ENCODE measurements at regions not wholly inside any gene's neighbourhood (a gene's known extent, or its start where the extent isn't known, plus 50 kb on each side); places are given as distances from the start of the nearest gene placed in this dataset.

GRCh38 chr1:232414100-232414499, 215.8 kb downstream of the SIPA1L2 start:
- TF ChIP-seq CTCF (IDR thresholded peaks at IDR 0.05; ENCODE audit: low read depth, low read length): no peak
- no peak for DNase-seq (ENCODE audit: low read depth in 2 of 2)
- H3K4me3 ChIP-seq (replicated peaks in 1 of 2; ENCODE audit: low read depth in 2 of 2, low read length in 2 of 2): no peak overlapping the region

DNA sequence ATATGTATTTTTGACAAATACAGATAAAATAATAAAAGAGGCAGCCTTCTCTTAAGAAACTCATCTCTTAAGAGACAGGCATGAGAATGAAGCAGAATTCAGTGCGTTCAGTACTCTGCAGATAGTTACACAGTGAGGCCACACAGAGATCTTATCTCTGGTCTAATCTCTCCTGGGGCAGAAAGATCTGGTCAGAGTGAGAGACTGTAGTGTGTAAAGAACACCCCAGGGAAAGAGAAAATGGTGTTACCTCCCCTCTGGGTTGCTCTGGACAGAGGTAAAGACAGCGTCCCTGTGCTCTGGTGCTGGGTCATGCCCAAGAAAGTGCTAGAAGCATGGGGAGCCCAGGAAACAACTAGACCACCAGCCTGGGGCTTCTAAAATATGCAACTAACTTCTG, 216.3 kb downstream of the SIPA1L2 start:
- no peak for DNase-seq (ENCODE audit: low read depth in 2 of 2)
- no peak for TF ChIP-seq CTCF (IDR thresholded peaks at IDR 0.05; ENCODE audit: low read depth, low read length)
- no peak overlapping the region for H3K4me3 ChIP-seq (replicated peaks in 1 of 2; ENCODE audit: low read depth in 2 of 2, low read length in 2 of 2)

DNA sequence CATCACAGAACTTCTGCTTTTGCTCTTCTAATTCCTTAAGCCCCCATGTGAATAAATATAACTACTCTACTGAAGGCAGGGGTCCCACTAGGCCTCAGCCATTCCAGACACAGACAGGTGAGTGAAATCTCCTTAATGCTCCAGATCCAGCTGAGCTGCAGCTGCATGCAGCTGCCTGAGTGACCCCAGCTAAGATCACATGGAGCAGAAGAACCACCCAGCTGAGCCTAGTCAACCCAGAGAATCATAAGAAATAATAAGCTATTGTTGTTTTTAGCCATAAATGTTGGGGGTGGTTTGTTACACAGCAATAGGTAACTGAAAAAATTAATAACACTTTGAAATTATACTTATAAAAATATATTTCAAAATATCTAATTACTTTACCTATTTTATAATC, 220.3 kb downstream of the SIPA1L2 start:
- no peak for TF ChIP-seq CTCF (IDR thresholded peaks at IDR 0.05; ENCODE audit: low read depth, low read length)
- no peak for DNase-seq (ENCODE audit: low read depth in 2 of 2)
- no peak overlapping the region for H3K4me3 ChIP-seq (replicated peaks in 1 of 2; ENCODE audit: low read depth in 2 of 2, low read length in 2 of 2)

DNA sequence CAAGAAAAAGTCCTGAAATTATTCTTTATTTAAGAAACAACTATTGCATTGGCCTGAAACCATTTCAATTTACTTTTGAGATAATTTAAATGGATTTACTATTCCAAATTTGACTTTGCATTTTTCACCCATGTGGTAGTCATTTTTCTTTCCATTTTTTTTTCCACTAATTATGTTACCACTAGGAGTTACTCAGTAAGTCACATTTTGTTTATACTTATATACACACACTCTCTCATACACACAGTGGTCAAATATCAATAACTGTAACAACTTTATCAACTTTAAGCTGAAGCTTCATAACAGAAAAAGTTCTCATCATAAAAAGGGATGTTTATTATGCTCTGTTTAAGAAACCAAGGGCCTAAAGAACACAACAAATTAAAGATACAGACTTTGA, 222.8 kb downstream of the SIPA1L2 start:
- DNase-seq (ENCODE audit: low read depth in 2 of 2): no peak
- no peak overlapping the region for H3K4me3 ChIP-seq (replicated peaks in 1 of 2; ENCODE audit: low read depth in 2 of 2, low read length in 2 of 2)
- TF ChIP-seq CTCF (IDR thresholded peaks at IDR 0.05; ENCODE audit: low read depth, low read length): no peak

GRCh38 chr1:232405781-232406180, 224.2 kb downstream of the SIPA1L2 start:
- no peak for DNase-seq (ENCODE audit: low read depth in 2 of 2)
- H3K4me3 ChIP-seq (replicated peaks in 1 of 2; ENCODE audit: low read depth in 2 of 2, low read length in 2 of 2): no peak overlapping the region
- no peak for TF ChIP-seq CTCF (IDR thresholded peaks at IDR 0.05; ENCODE audit: low read depth, low read length)

GRCh38 chr1:232404981-232405731, 224.8 kb downstream of the SIPA1L2 start:
- DNase-seq (ENCODE audit: low read depth in 2 of 2): no peak
- TF ChIP-seq CTCF (IDR thresholded peaks at IDR 0.05; ENCODE audit: low read depth, low read length): no peak

DNA sequence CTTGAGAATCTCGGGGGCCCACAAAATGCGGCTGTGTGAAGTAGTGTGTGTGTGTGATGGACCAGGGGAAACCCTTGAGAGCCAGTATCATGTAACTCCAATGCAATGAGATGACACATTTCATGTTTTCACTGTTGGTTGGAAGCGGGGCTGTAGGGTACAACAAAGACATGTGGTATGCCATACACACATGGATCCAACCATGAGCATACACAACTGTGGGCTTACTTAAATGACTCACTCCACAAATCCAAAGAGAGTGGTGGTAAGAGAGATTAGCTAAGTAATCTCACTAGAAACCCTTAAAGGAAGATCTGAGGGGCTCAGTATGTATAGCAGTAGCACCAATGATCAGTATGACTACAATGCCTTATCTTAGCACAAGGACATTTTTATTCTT, 225.7 kb downstream of the SIPA1L2 start:
- DNase-seq (ENCODE audit: low read depth in 2 of 2): no peak
- TF ChIP-seq CTCF (IDR thresholded peaks at IDR 0.05; ENCODE audit: low read depth, low read length): no peak

More at GRCh38 chr1:232404981-232405731, 224.8 kb downstream of the SIPA1L2 start:
- no peak overlapping the region for H3K4me3 ChIP-seq (replicated peaks in 1 of 2; ENCODE audit: low read depth in 2 of 2, low read length in 2 of 2)

More for the DNA sequence above, 225.7 kb downstream of the SIPA1L2 start:
- H3K4me3 ChIP-seq (replicated peaks in 1 of 2; ENCODE audit: low read depth in 2 of 2, low read length in 2 of 2): no peak overlapping the region

Data from cardiac fibroblast (primary cell).